ENCODE measurements at regions not wholly inside any gene's neighbourhood (a gene's known extent, or its start where the extent isn't known, plus 50 kb on each side); places are given as distances from the start of the nearest gene placed in this dataset.

GRCh38 chr9:86843206-86843605 is 104.1 kb downstream of the GAS1 start:
- no peak for ATAC-seq (ENCODE audit: low FRiP score in 2 of 2)
- no peaks in the 10 kb centered on the region for H3K9me3 ChIP-seq
- no peak for DNase-seq
- no peaks in the 10 kb centered on the region for H3K4me1 ChIP-seq
- no peaks in the 10 kb centered on the region for H3K36me3 ChIP-seq
- H3K4me3 ChIP-seq, result no peak overlapping the region
- 31 to 33% methylated on average over 1 of the region's 1 CpG for WGBS, 2 donors
- TF ChIP-seq POLR2A (IDR thresholded peaks at IDR 0.05) (no peak), POLR2AphosphoS5 (IDR thresholded peaks at IDR 0.05) (no peak), EP300 (IDR thresholded peaks at IDR 0.05) (no peak), CTCF (IDR thresholded peaks at IDR 0.05) (no peak)
- H3K27ac ChIP-seq, result no peak overlapping the region
- no peaks in the 10 kb centered on the region for H3K27me3 ChIP-seq

GRCh38 chr9:86842573-86842972 is 104.7 kb downstream of the GAS1 start:
- no peak for DNase-seq
- TF ChIP-seq EP300 (IDR thresholded peaks at IDR 0.05) (no peak), CTCF (IDR thresholded peaks at IDR 0.05) (no peak), POLR2A (IDR thresholded peaks at IDR 0.05) (no peak), POLR2AphosphoS5 (IDR thresholded peaks at IDR 0.05) (no peak)
- H3K36me3 ChIP-seq, result no peaks in the 10 kb centered on the region
- H3K27me3 ChIP-seq, result no peaks in the 10 kb centered on the region
- no peak for ATAC-seq (ENCODE audit: low FRiP score in 2 of 2)
- no peak overlapping the region for H3K27ac ChIP-seq
- no peak overlapping the region for H3K4me3 ChIP-seq
- H3K9me3 ChIP-seq, result no peaks in the 10 kb centered on the region
- WGBS, 2 donors, result 88% methylated on average over 6 of the region's 6 CpGs
- H3K4me1 ChIP-seq, result no peaks in the 10 kb centered on the region

- Histone ChIP-seq H3K27ac (no peak overlapping the region), H3K36me3 (no peaks in the 10 kb centered on the region), H3K9me3 (no peaks in the 10 kb centered on the region), H3K4me1 (no peaks in the 10 kb centered on the region), H3K4me3 (no peak overlapping the region), H3K27me3 (no peaks in the 10 kb centered on the region)
- DNase-seq (no peak), ATAC-seq (ENCODE audit: low FRiP score in 2 of 2) (no peak)
- TF ChIP-seq EP300 (IDR thresholded peaks at IDR 0.05) (no peak), POLR2AphosphoS5 (IDR thresholded peaks at IDR 0.05) (no peak), CTCF (IDR thresholded peaks at IDR 0.05) (no peak), POLR2A (IDR thresholded peaks at IDR 0.05) (no peak)
- WGBS, 2 donors, result 88 to 91% methylated on average over 3 of the region's 3 CpGs
Observed at GRCh38 chr9:86839522-86839921, 107.8 kb downstream of the GAS1 start.

DNA sequence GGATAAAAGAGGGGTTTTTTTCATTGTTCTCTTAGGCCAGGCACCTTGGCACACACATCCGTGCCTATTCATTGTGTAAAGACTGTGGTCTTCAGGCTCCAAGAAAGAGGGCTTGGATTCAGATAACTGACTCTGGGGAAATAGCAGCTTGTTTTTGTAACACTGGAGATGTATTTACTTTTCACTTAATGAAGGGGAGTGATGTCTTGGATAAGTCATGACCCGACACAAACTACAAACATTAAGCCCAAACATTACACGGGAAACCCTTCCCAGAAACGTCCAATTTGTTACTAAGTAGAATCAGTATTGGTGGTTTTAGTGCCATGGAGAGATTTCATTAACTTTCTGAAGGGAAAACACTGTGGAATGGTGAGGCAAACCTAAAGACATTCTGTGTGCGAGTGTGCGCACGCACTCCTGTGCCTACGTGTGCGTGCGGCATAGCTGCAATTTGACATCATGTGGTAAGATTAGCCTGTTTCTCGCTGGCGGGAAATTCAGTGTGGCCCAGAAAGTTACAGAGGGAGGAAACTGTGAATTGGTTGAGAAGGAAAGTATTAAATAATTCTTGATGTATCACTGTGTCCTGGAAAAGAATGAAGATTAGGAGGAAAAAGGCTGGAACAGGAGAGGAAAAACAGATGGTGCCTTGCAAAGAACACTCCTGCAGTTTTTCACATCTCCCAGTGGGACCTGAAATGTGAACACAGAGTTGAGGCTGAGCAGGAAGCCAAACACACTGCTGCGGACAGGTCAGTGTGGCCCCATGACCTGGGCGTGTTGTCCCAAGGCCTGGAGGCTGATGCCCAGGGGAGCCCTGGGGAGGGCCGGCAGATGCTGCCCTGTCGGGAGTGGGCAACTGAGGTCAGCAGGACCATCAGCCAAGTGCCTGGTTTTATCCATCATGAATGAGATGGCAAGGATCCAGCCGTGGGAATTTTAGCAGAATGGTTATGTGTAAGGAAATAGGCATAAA is 108.5 kb downstream of the GAS1 start:
- Histone ChIP-seq H3K27me3 (no peaks in the 10 kb centered on the region), H3K36me3 (no peaks in the 10 kb centered on the region), H3K27ac (no peak overlapping the region), H3K4me1 (no peaks in the 10 kb centered on the region), H3K9me3 (no peaks in the 10 kb centered on the region), H3K4me3 (no peak overlapping the region)
- WGBS, 2 donors, result 73 to 74% methylated on average over 17 of the region's 17 CpGs
- TF ChIP-seq EP300 (IDR thresholded peaks at IDR 0.05) (no peak), POLR2A (IDR thresholded peaks at IDR 0.05) (no peak), CTCF (IDR thresholded peaks at IDR 0.05) (no peak), POLR2AphosphoS5 (IDR thresholded peaks at IDR 0.05) (peak in 1 of 2 donors; percentile 34)
- ATAC-seq (ENCODE audit: low FRiP score in 2 of 2) (no peak), DNase-seq (peak in 1 of 2 donors; percentile 29)
